AG04450 (cell line): ENCODE measurements at regions not wholly inside any gene's neighbourhood (a gene's known extent, or its start where the extent isn't known, plus 50 kb on each side); places are given as distances from the start of the nearest gene placed in this dataset.

Source experiments
- CTCF ChIA-PET: fragments of 300-600, 350-600 bp; formaldehyde crosslinking; extraction: SDS; loops from one replicate; lab custom pipeline; 2022; ENCODE audit warnings: antibody characterized with exemption, inconsistent platforms; lab: Charles Lee
- POLR2A ChIA-PET: fragments of 350-600 bp; formaldehyde crosslinking; extraction: SDS; loops from one replicate; lab custom pipeline; 2021; ENCODE audit warnings: antibody characterized with exemption, inconsistent platforms; lab: Yijun Ruan, JAX
- DNase-seq: peaks from one replicate; pipeline ENCODE4 v3.0.0-alpha.2; 2011; ENCODE audit warnings: low read depth, low spot score
- H3K27ac ChIP-seq: one replicate; pipeline ENCODE4 v1.5.1; 2012; ENCODE audit warnings: low read depth, low read length, control low read depth
- H3K27me3 ChIP-seq: one replicate; pipeline ENCODE4 v1.6.0; 2012; ENCODE audit warnings: low read length; ENCODE audit not compliant: control insufficient read depth, insufficient read depth
- H3K4me3 ChIP-seq: 2 replicates; pipeline ENCODE4 v1.5.1; 2011; ENCODE audit warnings: mild to moderate bottlenecking, low read depth, low read length, control low read depth
- H3K9me3 ChIP-seq: 2 replicates; pipeline ENCODE4 v1.5.1; 2012; ENCODE audit warnings: low read length; ENCODE audit not compliant: control insufficient read depth, insufficient read depth
- CTCF ChIP-seq: IDR thresholded peaks from 2 replicates; pipeline ENCODE4 v1.5.1; 2011; ENCODE audit warnings: low read depth, low read length, control low read depth, inconsistent platforms

GRCh38 chr18:45557287-45557686 lies 58.0 kb upstream of the SLC14A2 start:
- ChIA-PET CTCF (interaction anchor here (0.6 kb wide), 1 partner anchor 64 kb away, joined by 4 read pairs; no protein-coding TSS in a partner anchor), POLR2A (no interaction called here)
- H3K27ac ChIP-seq, result no peak overlapping the region
- H3K27me3 ChIP-seq, result peaks cover 7% of the 10 kb centered on the region
- H3K9me3 ChIP-seq, result no peaks in the 10 kb centered on the region
- TF ChIP-seq CTCF, result no peak
- no peak for DNase-seq
- H3K4me3 ChIP-seq, result no peak overlapping the region

- no peak overlapping the region for H3K4me3 ChIP-seq
- H3K9me3 ChIP-seq, result no peaks in the 10 kb centered on the region
- TF ChIP-seq CTCF, result no peak
- H3K27ac ChIP-seq, result no peak overlapping the region
- peaks cover 7% of the 10 kb centered on the region for H3K27me3 ChIP-seq
- POLR2A ChIA-PET, result no interaction called here
- no peak for DNase-seq
- CTCF ChIA-PET, result interaction anchor here (0.6 kb wide), 1 partner anchor 64 kb away, joined by 4 read pairs; no protein-coding TSS in a partner anchor
Measured at GRCh38 chr18:45557779-45558178, 57.5 kb upstream of the SLC14A2 start.

- TF ChIP-seq CTCF, result no peak
- H3K4me3 ChIP-seq, result no peak overlapping the region
- no peaks in the 10 kb centered on the region for H3K9me3 ChIP-seq
- H3K27me3 ChIP-seq, result peaks cover 6% of the 10 kb centered on the region
- ChIA-PET CTCF (no interaction called here), POLR2A (no interaction called here)
- no peak for DNase-seq
- no peak overlapping the region for H3K27ac ChIP-seq
Measured at GRCh38 chr18:45559258-45559657, 56.0 kb upstream of the SLC14A2 start.

GRCh38 chr18:45560870-45561269 lies 54.4 kb upstream of the SLC14A2 start:
- H3K27me3 ChIP-seq, result no peaks in the 10 kb centered on the region
- ChIA-PET POLR2A (no interaction called here), CTCF (no interaction called here)
- H3K27ac ChIP-seq, result no peak overlapping the region
- no peak for TF ChIP-seq CTCF
- H3K9me3 ChIP-seq, result no peaks in the 10 kb centered on the region
- DNase-seq, result no peak
- H3K4me3 ChIP-seq, result no peak overlapping the region

GRCh38 chr18:45562567-45563479 lies 52.5 kb upstream of the SLC14A2 start:
- H3K27me3 ChIP-seq, result no peaks in the 10 kb centered on the region
- H3K9me3 ChIP-seq, result no peaks in the 10 kb centered on the region
- no peak for TF ChIP-seq CTCF
- H3K4me3 ChIP-seq, result no peak overlapping the region
- H3K27ac ChIP-seq, result no peak overlapping the region
- ChIA-PET POLR2A (no interaction called here), CTCF (no interaction called here)
- no peak for DNase-seq
